A549 (cell line): ENCODE measurements at regions not wholly inside any gene's neighbourhood (a gene's known extent, or its start where the extent isn't known, plus 50 kb on each side); places are given as distances from the start of the nearest gene placed in this dataset.

ENCODE experiments used
- ATAC-seq, 2 experiments: fragments of 200-7000 bp in 1 of 2; fragments of >200 bp in 1 of 2; cut with Nextera tagmentation in 1 of 2; cut with Tn5 transposase in 1 of 2; 3 replicates each; pipeline versions ENCODE4 v1.8.0 to v1.9.1; 2018 to 2020; ENCODE audit warnings: mild to moderate bottlenecking in 1 of 2, moderate library complexity in 1 of 2
- CTCF ChIA-PET: fragments of 300-600 bp; sonication (Branson Sonifier 250); formaldehyde crosslinking; extraction: SDS; loops from one replicate; lab custom pipeline; 2021; ENCODE audit warnings: antibody characterized with exemption, inconsistent platforms; lab: Yijun Ruan, JAX
- POLR2A ChIA-PET: fragments of 350-600 bp; formaldehyde crosslinking; extraction: SDS; loops from one replicate; lab custom pipeline; 2021; ENCODE audit warnings: antibody characterized with exemption, inconsistent platforms; lab: Yijun Ruan, JAX
- DNase-seq, 2 experiments: peaks; one replicate each; pipeline versions ENCODE4 v3.0.0 to v3.0.0-alpha.2; 2011 to 2016; ENCODE audit warnings: low read depth in 1 of 2, low spot score in 1 of 2
- FAIRE-seq: peaks from 2 replicates; lab custom pipeline; 2011; peaks lifted over from hg19 to GRCh38; lab: Jason Lieb, UNC
- H3K27ac ChIP-seq, 2 experiments: fragments of >200 bp; sonication (Bioruptor Twin); formaldehyde crosslinking; 3 replicates each; pipeline ENCODE4 v1.5.1; 2016 to 2017
- H3K4me1 ChIP-seq: fragments of >200 bp; sonication (Bioruptor Twin); formaldehyde crosslinking; 3 replicates; pipeline ENCODE4 v1.6.1; 2016
- H3K4me2 ChIP-seq: fragments of >200 bp; sonication (Bioruptor Twin); formaldehyde crosslinking; 3 replicates; pipeline ENCODE4 v1.6.1; 2016
- H3K4me3 ChIP-seq: fragments of >200 bp; sonication (Bioruptor Twin); formaldehyde crosslinking; 3 replicates; pipeline ENCODE4 v1.5.1; 2016
- H3K9me3 ChIP-seq: fragments of >200 bp; sonication (Bioruptor Twin); formaldehyde crosslinking; 3 replicates; pipeline ENCODE4 v1.6.1; 2016
- CHD4 ChIP-seq: fragments of 200-600 bp; sonication (generic); IDR thresholded peaks from 2 replicates; pipeline ENCODE4 v1.6.1; 2016; ENCODE audit warnings: antibody characterized with exemption, mild to moderate bottlenecking, borderline replicate concordance
- EHF ChIP-seq: fragments of 250-450 bp; sonication (Bioruptor Pico); IDR thresholded peaks from 2 replicates; pipeline ENCODE4 v1.5.0; 2020; ENCODE audit warnings: mild to moderate bottlenecking
- EHMT2 ChIP-seq: fragments of 200-600 bp; sonication (generic); IDR thresholded peaks from 2 replicates; pipeline ENCODE4 v1.6.1; 2016; ENCODE audit warnings: antibody characterized with exemption, low read depth, mild to moderate bottlenecking, moderate library complexity
- ESRRA ChIP-seq: fragments of 150-350 bp; IDR thresholded peaks from 2 replicates; pipeline ENCODE4 v1.6.1; 2014; ENCODE audit warnings: mild to moderate bottlenecking, low read length, borderline replicate concordance
- FOSB ChIP-seq: fragments of 250-450 bp; sonication (Bioruptor Pico); IDR thresholded peaks from 2 replicates; pipeline ENCODE4 v1.5.0; 2020; ENCODE audit warnings: mild to moderate bottlenecking, moderate library complexity
- GATA3 ChIP-seq: IDR thresholded peaks from 2 replicates; pipeline ENCODE4 v1.6.1; 2012; ENCODE audit warnings: borderline replicate concordance
- HDAC2 ChIP-seq: fragments of 200-600 bp; sonication (generic); IDR thresholded peaks from 2 replicates; pipeline ENCODE4 v1.6.1; 2016
- HEYL ChIP-seq: fragments of 250-450 bp; sonication (Bioruptor Pico); IDR thresholded peaks from 2 replicates; pipeline ENCODE4 v1.8.0; 2021; ENCODE audit warnings: mild to moderate bottlenecking, moderate library complexity
- HOXB13 ChIP-seq: fragments of 250-450 bp; sonication (Bioruptor Pico); IDR thresholded peaks from 2 replicates; pipeline ENCODE4 v1.5.0; 2020; ENCODE audit warnings: low read depth, mild to moderate bottlenecking, moderate library complexity
- MYC ChIP-seq: IDR thresholded peaks from 2 replicates; pipeline ENCODE4 v1.6.1; 2012; ENCODE audit warnings: mild to moderate bottlenecking, inconsistent platforms, low read length, improper control_type of control experiment, borderline replicate concordance
- NFE2L2 ChIP-seq: fragments of 150-350 bp; conservative IDR thresholded peaks from 2 replicates; pipeline ENCODE4 v1.6.1; 2014; ENCODE audit warnings: low read length
- NR3C1 ChIP-seq: fragments of >200 bp; sonication (Bioruptor Twin); formaldehyde crosslinking; IDR thresholded peaks from 3 replicates; pipeline ENCODE4 v1.6.1; 2017
- POLR2AphosphoS2 ChIP-seq: conservative IDR thresholded peaks from 2 replicates; pipeline ENCODE4 v1.6.1; 2012; ENCODE audit warnings: low read length, improper control_type of control experiment, inconsistent platforms
- RAD21 ChIP-seq, 2 experiments: fragments of >200 bp in 1 of 2; sonication (Bioruptor Twin) in 1 of 2; formaldehyde crosslinking in 1 of 2; IDR thresholded peaks in 1 of 2; conservative IDR thresholded peaks in 1 of 2; 2 replicates in 1 of 2; 3 replicates in 1 of 2; pipeline ENCODE4 v1.6.1; 2012 to 2018; ENCODE audit warnings: inconsistent platforms in 1 of 2
- SMC3 ChIP-seq: fragments of >200 bp; sonication (Bioruptor Twin); formaldehyde crosslinking; IDR thresholded peaks from 3 replicates; pipeline ENCODE4 v1.6.1; 2018; ENCODE audit warnings: inconsistent platforms
- SREBF2 ChIP-seq: fragments of 450-650 bp; IDR thresholded peaks from 2 replicates; pipeline ENCODE4 v1.6.1; 2014; ENCODE audit warnings: mild to moderate bottlenecking, moderate library complexity
- TFCP2L1 ChIP-seq: fragments of 250-450 bp; sonication (Bioruptor Pico); IDR thresholded peaks from 2 replicates; pipeline ENCODE4 v1.5.0; 2021; ENCODE audit warnings: mild to moderate bottlenecking
- ZSCAN20 ChIP-seq: fragments of 250-450 bp; sonication (Bioruptor Pico); IDR thresholded peaks from 2 replicates; pipeline ENCODE4 v1.8.0; 2022; ENCODE audit warnings: mild to moderate bottlenecking, moderate library complexity
- WGBS: methylation state at CpG from one replicate; pipeline ENCODE4 v1.1.6; 2017; ENCODE audit errors: missing lambda C conversion rate; 5-methylcytosine and 5-hydroxymethylcytosine counted together
- TF ChIP-seq, protein P1 (sequence below): fragments of 250-450 bp; sonication (Bioruptor Pico); IDR thresholded peaks from 2 replicates; pipeline ENCODE4 v1.5.0; 2021; ENCODE audit warnings: mild to moderate bottlenecking, moderate library complexity, borderline replicate concordance
- TF ChIP-seq, protein P2 (sequence below): fragments of >200 bp; sonication (Bioruptor Twin); formaldehyde crosslinking; IDR thresholded peaks from 2 replicates; pipeline ENCODE4 v1.6.1; 2016
- TF ChIP-seq, protein P3 (sequence below): fragments of >200 bp; sonication (Bioruptor Twin); formaldehyde crosslinking; IDR thresholded peaks from 3 replicates; pipeline ENCODE4 v1.5.1; 2016
- TF ChIP-seq, protein P4 (sequence below): IDR thresholded peaks from 2 replicates; pipeline ENCODE4 v1.6.1; 2012

DNA sequence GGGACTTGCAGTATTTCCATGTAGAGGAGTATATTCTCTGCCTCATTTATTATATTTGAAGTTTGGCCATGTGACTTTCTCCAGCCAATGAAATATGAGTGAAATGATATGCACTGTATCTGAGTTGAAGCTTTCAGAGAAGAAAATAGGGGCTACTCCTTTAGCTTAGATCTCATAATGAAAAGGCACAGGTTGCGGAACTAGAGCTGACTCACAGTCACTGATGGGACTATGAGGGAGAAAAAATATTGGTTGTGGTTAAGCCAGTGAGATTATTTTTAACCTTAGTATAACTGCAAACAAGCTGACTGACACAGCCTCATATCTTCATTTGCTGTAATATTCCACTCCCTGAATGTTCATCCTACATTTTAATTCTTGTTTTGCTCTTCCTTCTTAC lies 1104.3 kb downstream of the RPA4 start:
- Histone ChIP-seq H3K4me1 (no peaks in the 10 kb centered on the region), H3K27ac (no peak overlapping the region), H3K9me3 (no peaks in the 10 kb centered on the region), H3K4me2 (no peak overlapping the region), H3K4me3 (no peak overlapping the region)
- DNase-seq, result no peak
- ATAC-seq, result no peak
- CTCF ChIA-PET, result no interaction called here
- POLR2A ChIA-PET, result no interaction called here
- WGBS, result 57% methylated on average over 1 of the region's 1 CpG
- TF ChIP-seq, protein P1, sequence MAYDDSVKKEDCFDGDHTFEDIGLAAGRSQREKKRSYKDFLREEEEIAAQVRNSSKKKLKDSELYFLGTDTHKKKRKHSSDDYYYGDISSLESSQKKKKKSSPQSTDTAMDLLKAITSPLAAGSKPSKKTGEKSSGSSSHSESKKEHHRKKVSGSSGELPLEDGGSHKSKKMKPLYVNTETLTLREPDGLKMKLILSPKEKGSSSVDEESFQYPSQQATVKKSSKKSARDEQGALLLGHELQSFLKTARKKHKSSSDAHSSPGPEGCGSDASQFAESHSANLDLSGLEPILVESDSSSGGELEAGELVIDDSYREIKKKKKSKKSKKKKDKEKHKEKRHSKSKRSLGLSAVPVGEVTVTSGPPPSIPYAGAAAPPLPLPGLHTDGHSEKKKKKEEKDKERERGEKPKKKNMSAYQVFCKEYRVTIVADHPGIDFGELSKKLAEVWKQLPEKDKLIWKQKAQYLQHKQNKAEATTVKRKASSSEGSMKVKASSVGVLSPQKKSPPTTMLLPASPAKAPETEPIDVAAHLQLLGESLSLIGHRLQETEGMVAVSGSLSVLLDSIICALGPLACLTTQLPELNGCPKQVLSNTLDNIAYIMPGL, result no peak
- TF ChIP-seq, protein P2, sequence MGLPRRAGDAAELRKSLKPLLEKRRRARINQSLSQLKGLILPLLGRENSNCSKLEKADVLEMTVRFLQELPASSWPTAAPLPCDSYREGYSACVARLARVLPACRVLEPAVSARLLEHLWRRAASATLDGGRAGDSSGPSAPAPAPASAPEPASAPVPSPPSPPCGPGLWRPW, result no peak
- TF ChIP-seq SMC3, result no peak
- FAIRE-seq, result no peak

DNA sequence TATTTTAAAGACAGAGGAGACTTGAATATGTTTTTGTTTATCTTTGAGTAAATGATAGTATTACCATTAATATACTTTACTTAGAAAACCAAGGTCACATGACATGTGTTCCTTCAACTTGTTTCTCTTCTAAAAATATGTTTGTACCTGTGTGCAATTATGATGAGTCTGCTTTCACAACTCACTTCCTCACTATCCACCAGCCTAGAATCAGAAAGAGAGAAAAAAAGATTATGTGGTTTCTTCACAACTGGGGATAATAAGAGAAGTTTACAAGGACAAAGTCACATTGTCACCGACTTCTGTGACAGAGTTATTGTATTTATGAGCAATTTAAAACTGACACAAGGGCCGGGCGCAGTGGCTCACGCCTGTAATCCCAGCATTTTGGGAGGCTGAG lies 1112.1 kb downstream of the RPA4 start:
- H3K9me3 ChIP-seq, result no peaks in the 10 kb centered on the region
- WGBS, result 4% methylated on average over 4 of the region's 4 CpGs
- H3K4me2 ChIP-seq, result no peak overlapping the region
- DNase-seq (no peak), ATAC-seq (no peak), FAIRE-seq (no peak)
- no peak overlapping the region for H3K4me3 ChIP-seq
- no peaks in the 10 kb centered on the region for H3K4me1 ChIP-seq
- TF ChIP-seq NFE2L2, result no peak
- TF ChIP-seq, protein P1, result no peak
- no peak for TF ChIP-seq POLR2AphosphoS2
- TF ChIP-seq, protein P3, sequence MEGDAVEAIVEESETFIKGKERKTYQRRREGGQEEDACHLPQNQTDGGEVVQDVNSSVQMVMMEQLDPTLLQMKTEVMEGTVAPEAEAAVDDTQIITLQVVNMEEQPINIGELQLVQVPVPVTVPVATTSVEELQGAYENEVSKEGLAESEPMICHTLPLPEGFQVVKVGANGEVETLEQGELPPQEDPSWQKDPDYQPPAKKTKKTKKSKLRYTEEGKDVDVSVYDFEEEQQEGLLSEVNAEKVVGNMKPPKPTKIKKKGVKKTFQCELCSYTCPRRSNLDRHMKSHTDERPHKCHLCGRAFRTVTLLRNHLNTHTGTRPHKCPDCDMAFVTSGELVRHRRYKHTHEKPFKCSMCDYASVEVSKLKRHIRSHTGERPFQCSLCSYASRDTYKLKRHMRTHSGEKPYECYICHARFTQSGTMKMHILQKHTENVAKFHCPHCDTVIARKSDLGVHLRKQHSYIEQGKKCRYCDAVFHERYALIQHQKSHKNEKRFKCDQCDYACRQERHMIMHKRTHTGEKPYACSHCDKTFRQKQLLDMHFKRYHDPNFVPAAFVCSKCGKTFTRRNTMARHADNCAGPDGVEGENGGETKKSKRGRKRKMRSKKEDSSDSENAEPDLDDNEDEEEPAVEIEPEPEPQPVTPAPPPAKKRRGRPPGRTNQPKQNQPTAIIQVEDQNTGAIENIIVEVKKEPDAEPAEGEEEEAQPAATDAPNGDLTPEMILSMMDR, result no peak
- TF ChIP-seq NR3C1, result no peak
- no peak for TF ChIP-seq HOXB13
- TF ChIP-seq EHMT2, result no peak
- TF ChIP-seq, protein P4, sequence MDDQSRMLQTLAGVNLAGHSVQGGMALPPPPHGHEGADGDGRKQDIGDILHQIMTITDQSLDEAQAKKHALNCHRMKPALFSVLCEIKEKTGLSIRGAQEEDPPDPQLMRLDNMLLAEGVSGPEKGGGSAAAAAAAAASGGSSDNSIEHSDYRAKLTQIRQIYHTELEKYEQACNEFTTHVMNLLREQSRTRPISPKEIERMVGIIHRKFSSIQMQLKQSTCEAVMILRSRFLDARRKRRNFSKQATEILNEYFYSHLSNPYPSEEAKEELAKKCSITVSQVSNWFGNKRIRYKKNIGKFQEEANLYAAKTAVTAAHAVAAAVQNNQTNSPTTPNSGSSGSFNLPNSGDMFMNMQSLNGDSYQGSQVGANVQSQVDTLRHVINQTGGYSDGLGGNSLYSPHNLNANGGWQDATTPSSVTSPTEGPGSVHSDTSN, result no peak
- TF ChIP-seq ESRRA, result no peak
- TF ChIP-seq MYC, result no peak
- no peak for TF ChIP-seq TFCP2L1 (CRISPR knock-in tag)
- TF ChIP-seq GATA3, result no peak
- TF ChIP-seq EHF (CRISPR knock-in tag), result no peak
- no peak for TF ChIP-seq RAD21 (conservative IDR thresholded peaks at IDR 0.05 in 1 of 2, IDR thresholded peaks at IDR 0.05 in 1 of 2)
- TF ChIP-seq, protein P2, result no peak
- POLR2A ChIA-PET, result no interaction called here
- H3K27ac ChIP-seq, result no peak overlapping the region
- CTCF ChIA-PET, result no interaction called here

DNA sequence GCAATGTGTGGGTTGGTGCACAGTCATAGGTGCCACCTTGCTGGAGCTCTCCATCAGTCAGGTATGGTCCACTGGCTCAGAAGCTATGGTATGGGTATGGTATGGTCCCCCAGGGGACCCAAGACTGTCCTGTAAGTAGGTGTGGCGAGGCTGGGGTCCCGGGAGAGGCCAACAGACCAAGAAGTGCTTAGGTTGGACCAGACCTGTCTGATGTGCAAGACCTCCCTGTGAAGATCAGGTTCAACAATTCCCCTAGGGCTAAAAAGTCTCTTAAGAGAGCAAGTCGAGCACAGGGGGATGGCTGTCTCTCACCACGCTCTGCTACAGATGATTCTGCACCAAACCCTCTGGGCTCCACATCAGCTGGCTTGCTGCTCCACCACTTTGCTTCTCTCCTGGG lies 1145.0 kb downstream of the RPA4 start:
- TF ChIP-seq SREBF2 (no peak), FOSB (CRISPR knock-in tag) (no peak), CHD4 (no peak), HEYL (CRISPR knock-in tag) (no peak), ZSCAN20 (CRISPR knock-in tag) (no peak), HDAC2 (no peak)
- FAIRE-seq (no peak), DNase-seq (no peak), ATAC-seq (no peak)
- H3K4me2 ChIP-seq, result no peak overlapping the region
- no peak overlapping the region for H3K4me3 ChIP-seq
- no peak overlapping the region for H3K27ac ChIP-seq
- POLR2A ChIA-PET, result no interaction called here
- WGBS, result 0% methylated on average over 3 of the region's 4 CpGs
- no peaks in the 10 kb centered on the region for H3K4me1 ChIP-seq
- H3K9me3 ChIP-seq, result no peaks in the 10 kb centered on the region
- CTCF ChIA-PET, result no interaction called here
